CD4-positive, alpha-beta T cell treated with Interleukin-6 at 100 ng/mL for 8 hours (primary cell): ENCODE measurements at regions not wholly inside any gene's neighbourhood (a gene's known extent, or its start where the extent isn't known, plus 50 kb on each side); places are given as distances from the start of the nearest gene placed in this dataset.
A peak's percentile ranks its signal among the peaks of the same experiment; 100 is the strongest.

Experiments
- DNase-seq: peaks from one replicate; pipeline ENCODE4 v3.0.0-alpha.2; 2020; ENCODE audit warnings: mixed read lengths, low spot score

DNA sequence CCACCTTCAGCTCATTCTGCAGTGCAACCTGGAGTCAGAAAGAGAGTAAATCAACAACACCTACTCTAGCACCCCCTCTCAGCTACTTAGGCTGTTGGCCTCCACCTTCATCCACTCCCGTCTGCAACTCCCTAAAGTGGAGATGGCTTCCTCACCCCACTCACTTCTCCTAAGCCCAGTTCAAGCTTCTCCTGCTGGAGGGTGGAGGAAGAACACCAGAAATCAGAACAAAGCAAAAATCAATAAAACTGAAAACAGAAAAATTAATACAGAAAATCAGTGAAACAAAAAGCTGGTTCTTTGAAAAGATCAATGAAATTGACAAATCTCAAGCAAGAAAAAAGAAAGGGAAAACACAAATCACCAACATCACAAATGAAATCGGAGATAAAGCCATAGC is 191.7 kb downstream of the ANAPC1 start:
- DNase-seq: no peak

DNA sequence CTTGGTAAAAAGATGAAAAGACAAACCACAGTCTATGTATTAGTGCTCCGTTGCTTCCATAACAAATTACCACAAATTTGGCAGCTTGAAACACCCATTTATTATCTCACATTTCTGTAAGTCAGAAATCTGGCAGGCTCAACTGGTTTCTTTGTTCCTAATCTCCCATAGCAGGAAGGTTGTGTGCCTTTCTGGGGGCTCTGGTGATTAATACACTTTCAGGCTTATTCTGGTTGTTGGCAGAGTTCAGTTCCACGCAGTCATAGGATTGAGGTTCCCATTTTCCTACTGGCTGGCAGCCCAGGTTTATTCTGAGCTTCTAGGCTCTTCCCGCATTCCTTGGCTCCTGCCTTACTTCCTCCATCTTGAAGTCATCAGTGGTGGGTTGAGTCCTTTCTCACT is 189.3 kb downstream of the ANAPC1 start:
- DNase-seq: no peak

DNA sequence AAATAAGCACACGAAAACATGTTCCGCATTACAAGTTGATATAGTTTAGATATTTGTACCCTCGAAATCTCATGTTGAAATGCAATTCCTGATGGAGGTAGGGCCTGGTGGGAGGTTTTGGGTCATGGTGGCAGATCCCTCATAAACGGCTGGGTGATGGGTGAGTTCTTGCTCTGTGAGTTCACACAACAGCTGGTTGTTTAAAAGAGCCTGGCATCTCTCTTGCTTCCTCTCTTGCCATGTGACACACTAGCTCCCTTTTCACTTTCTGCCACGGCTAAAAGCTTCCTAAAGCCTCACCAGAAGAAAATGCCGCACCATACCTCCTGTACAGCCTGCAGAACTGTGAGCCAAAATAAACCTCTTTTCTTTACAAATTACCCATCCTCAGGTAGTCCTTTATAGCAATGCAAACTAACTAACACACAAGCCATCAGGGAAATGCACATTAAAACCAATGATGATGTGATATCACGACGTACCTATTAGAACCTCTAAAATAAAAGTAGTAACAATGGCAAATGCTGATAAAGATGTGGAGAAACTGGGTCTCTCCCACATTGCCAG is 188.5 kb downstream of the ANAPC1 start:
- no peak for DNase-seq

DNA sequence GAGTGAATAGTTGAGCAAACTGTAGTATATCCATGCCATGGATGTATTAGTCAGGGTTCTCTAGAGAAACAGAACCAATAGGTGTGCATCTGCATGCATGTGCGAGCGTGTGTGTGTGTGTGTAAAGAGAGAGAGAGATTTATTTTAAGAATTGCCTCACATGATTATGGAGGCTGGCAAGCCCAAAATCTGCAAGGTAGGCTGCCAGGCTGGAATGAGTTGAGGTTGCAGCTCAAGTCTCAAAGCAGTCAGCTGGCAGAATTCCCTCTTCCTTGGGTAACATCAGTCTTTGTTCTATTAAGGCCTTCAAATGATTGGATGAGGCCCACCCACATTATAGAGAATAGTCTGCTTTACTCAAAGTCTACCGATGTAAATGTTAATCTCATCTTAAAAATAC is 187.8 kb downstream of the ANAPC1 start:
- DNase-seq: no peak

DNA sequence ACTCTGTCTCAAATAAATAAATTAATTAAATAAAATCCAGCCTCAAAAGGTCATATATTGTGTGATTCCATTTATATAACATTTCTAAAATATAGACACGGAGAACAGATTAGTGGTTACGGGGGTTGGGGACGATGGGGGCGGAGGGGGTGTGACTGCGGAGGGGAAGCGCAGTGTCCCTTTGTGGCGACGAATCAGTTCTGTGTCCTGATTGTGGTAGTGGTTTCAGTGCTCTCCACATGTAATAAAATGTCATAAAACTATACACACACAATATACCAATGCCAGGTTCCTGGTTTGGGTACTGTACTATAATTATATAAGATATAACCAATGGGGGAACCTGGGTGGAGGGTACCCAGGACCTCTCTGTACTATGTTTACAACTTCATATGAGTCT is 186.4 kb downstream of the ANAPC1 start:
- DNase-seq: no peak

DNA sequence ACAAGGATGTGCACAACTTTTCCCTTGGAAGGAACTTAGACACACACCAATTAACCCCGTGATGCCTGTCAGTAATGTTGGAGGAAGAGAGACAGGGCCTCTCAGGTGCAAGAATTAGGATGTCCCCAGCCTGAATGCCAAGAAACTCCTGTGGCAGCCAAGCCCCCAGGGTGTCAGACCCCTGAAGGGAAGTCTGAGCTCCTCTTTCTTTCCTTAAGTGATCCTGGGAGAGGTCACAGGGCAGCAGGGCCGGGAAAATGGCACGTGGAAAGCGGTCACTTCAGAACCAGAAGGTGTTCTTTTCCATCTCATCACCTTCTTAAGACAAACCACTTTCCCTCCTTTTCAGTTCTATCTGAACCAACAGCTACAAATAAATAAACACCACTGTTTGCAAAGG is 185.9 kb downstream of the ANAPC1 start:
- DNase-seq: no peak

DNA sequence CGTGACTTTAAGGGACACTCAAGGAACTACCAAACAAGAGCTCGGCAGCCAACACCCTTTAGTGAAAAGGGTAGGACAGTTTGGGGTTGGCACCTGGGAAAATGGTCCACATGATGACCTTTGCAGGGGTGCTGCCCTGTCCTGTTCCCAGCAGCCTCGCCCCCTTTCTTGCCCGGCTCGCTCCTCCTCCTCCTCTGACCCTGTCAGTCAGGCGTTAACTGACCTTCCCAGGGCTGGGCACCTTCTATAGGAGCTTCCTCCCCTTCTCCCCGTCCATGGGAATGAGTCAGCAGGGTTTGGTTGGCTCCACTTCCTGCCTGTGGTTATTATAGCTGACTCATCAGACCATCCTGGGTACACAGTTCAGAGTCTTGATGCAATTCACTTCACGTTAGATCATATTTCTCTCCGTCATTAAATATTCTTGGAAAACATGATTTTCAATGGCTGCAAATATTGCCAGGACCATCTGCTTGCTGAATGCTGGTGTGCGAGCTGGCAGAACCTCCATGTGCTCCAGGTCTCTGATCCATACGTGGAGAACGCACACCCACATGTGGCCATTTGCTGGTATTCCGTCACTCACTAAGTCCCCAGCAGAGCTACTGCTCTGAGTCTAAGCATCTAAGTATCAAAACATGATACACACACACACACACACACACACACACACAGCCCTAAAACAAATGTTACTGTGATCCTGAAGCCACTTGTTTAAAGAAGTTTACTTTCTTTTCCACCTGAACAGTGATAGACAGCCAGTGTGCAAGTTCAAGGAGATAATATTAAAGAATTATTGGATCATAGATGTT is 185.0 kb downstream of the ANAPC1 start:
- DNase-seq: peak; percentile 57

GRCh38 chr2:111701266-111701665 is 182.7 kb downstream of the ANAPC1 start:
- no peak for DNase-seq

- DNase-seq: no peak
These were observed 182.2 kb downstream of the ANAPC1 start for GRCh38 chr2:111701798-111702118.

DNA sequence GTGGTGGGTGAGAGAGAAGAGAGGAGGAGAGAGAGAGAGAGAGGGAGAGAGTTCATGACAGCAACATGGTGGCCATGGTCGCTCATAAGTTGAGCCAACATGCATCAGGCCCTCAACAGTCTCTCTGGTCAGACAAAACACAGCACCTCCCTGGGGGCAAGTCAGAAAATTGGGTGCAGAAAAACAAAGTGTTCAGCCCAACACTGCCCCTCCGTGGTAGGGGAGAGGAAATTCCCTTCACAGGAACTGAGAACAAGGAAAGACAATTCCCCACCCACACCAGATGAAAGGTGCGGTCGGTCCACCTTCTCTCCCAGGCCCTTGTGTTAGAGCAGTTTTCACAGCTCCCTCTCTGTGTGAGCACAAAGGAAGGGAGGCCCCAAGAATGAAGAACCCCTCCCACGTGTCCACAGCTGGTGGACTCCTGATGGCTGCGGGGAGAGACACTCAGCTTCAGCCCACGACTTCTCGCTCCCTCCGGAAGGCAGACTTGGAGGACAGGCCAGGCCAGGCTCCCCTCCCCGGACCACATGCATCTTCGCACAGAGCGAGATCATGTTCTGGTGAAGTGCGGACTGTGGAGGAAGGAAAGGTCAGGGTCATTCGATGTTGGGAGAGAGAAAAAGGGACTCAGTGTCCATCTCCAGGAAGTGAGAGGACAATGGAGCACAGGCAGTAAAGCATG is 181.7 kb downstream of the ANAPC1 start:
- peak; percentile 39 for DNase-seq

- no peak for DNase-seq
These were observed 181.2 kb downstream of the ANAPC1 start for GRCh38 chr2:111702804-111703196.

DNA sequence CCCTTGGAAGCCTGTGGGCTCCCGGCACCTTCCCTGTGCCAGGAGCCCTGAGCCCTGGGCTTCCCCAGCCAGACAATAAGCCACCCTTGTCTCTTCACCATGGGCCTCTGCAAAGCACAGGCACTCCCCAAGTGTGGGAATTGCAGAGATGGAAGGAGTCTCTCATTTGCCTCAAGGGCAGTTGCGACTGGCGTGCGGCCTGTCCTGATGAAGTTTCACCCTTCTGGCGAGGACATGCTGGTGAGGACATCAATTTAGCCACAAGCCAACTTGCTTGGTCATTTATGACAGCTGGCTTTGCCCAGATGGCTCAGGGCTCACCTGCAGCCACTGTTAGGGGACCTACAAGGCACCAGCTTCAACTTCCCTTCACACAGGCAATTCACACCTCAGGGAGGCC is 180.2 kb downstream of the ANAPC1 start:
- no peak for DNase-seq

DNA sequence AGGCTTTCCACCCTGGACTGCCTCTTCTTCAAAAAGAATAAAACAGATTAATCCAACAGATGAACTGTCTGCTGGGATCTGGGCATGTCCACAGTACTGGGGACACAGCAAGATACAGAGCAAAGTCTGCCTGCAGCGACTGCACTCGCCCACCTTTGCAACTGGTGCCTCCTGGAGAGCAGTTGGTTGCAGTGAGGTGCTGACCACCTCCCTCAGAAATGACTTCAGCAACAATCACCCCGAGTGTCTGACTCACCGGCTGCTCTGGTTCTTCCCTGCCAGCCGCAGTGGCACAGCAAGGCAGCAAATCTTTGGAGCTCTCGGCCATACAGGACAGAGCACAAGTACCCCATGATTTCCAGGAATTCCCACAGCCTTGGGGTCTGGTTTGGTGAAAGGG is 179.7 kb downstream of the ANAPC1 start:
- DNase-seq: no peak

DNA sequence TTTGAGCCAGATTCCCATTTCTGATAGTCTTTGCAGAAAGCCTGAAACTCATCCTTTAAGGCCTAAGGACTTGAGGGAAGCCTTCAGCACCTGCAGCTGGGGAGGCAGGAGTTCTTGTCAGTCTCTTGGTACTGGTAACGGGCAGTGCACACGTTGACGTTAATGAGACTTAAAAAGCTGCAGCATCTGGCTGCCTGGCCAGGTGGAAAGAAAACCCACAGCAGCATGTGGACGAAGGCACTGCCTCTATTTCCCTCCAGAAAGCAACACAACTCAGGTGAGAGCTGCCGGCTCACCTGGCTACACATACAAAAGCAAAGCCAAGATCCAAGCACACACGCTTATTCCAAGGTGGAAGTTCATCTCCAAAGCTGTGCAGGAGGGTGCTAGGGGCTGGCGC is 178.8 kb downstream of the ANAPC1 start:
- no peak for DNase-seq

- DNase-seq: peak; percentile 62
These were observed 178.2 kb downstream of the ANAPC1 start for GRCh38 chr2:111705711-111706336.

GRCh38 chr2:111706481-111707001 is 177.5 kb downstream of the ANAPC1 start:
- DNase-seq: no peak

DNA sequence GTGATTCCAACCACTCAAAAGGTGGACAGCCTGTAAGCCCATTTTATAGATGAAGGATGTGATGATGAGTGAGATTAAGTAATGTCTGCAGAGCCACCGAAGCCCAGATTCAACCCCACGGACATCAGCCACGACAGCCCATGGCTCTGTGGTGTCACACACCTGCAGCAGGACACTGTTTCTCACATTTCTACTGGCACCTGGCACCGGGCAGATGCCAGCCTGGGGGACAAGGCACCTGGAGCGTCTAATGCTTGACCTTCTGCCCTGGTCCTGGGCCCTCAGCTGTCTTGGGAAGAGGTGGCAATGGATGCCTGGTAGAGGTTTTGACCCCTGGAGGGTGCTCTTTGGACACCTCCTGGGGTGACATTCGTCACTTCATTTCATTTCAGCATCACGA is 176.3 kb downstream of the ANAPC1 start:
- no peak for DNase-seq

- no peak for DNase-seq
These were observed 175.4 kb downstream of the ANAPC1 start for GRCh38 chr2:111708476-111709180.

DNA sequence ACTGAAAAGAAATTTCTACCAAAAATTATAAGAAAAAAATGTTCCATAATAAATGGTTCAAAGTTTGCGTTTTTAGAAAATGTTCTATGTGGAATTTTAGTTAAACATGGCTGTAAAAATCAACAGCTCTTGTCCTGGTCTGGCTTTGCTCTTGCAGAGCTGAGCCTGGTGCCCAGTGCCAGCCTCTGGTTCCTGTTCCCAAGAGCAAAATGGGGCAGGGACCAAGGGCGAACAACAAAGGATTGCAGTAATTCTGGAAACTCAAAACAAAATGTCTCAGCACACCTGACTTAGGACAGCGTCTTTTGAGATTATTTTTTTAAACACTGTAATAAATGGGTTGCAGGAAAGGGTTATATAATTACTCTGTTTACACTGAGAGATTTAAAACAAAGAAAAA is 174.7 kb downstream of the ANAPC1 start:
- DNase-seq: no peak

- no peak for DNase-seq
These were observed 173.9 kb downstream of the ANAPC1 start for GRCh38 chr2:111710085-111710484.

- DNase-seq: no peak
These were observed 173.4 kb downstream of the ANAPC1 start for GRCh38 chr2:111710613-111711012.

DNA sequence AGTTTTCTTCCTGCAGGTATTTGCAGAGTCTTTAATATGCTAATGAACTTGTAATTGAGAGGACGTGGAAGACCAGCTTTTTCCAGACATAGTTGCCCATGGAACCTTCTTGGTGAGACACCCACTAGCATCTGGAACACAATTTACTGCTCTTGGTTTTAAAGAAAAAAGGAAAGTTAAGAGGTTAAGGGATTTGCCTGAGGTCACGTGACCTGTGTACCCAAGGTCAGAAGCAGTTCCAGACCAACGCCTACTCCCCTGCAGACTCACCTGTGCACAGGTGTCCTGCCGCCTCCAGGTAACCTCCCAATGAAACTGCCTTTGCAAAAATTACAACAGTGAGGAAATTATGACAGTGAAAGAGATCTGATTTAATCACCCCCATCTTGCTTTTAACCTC is 172.7 kb downstream of the ANAPC1 start:
- DNase-seq: no peak
